CD14-positive monocyte (primary cell): ENCODE measurements at regions not wholly inside any gene's neighbourhood (a gene's known extent, or its start where the extent isn't known, plus 50 kb on each side); places are given as distances from the start of the nearest gene placed in this dataset.

Experiments used
- DNase-seq, 3 donors: peaks; one replicate each; pipeline ENCODE4 v3.0.0-alpha.2; 2011 to 2022
- H2AFZ ChIP-seq: 2 replicates; pipeline ENCODE4 v1.6.0; 2012; ENCODE audit warnings: mild to moderate bottlenecking, low read depth, low read length, inconsistent platforms; ENCODE audit not compliant: insufficient read depth, poor library complexity, severe bottlenecking
- H3K27ac ChIP-seq, 2 donors: 1 replicate in 1 of 2; 2 replicates in 1 of 2; pipeline ENCODE4 v1.5.1; 2012 to 2013; ENCODE audit warnings: low read length in 2 of 2, control low read depth in 1 of 2, inconsistent platforms in 1 of 2, low read depth in 1 of 2, mild to moderate bottlenecking in 1 of 2
- H3K27me3 ChIP-seq, 2 donors: one replicate each; pipeline versions ENCODE4 v1.6.0 to v1.6.1; 2011 to 2013; ENCODE audit warnings: low read length in 2 of 2; ENCODE audit not compliant: control insufficient read depth in 2 of 2, insufficient read depth in 2 of 2
- H3K36me3 ChIP-seq, 2 donors: replicated peaks in 1 of 2; 1 replicate in 1 of 2; 2 replicates in 1 of 2; pipeline versions ENCODE4 v1.5.1 to v1.6.1; 2012 to 2013; ENCODE audit warnings: low read length in 2 of 2, control low read depth in 1 of 2, inconsistent platforms in 1 of 2, mild to moderate bottlenecking in 1 of 2; ENCODE audit not compliant: insufficient read depth in 2 of 2, control insufficient read depth in 1 of 2
- H3K4me1 ChIP-seq, 2 donors: 1 replicate in 1 of 2; 2 replicates in 1 of 2; pipeline versions ENCODE4 v1.5.1 to v1.6.1; 2012 to 2013; ENCODE audit warnings: low read length in 2 of 2, control low read depth in 1 of 2, inconsistent platforms in 1 of 2, mild to moderate bottlenecking in 1 of 2, moderate library complexity in 1 of 2; ENCODE audit not compliant: insufficient read depth in 2 of 2, control insufficient read depth in 1 of 2
- H3K4me2 ChIP-seq: replicated peaks from 2 replicates; pipeline ENCODE3; 2012; ENCODE audit warnings: low read length, moderate library complexity, mild to moderate bottlenecking; ENCODE audit not compliant: poor library complexity, severe bottlenecking; ENCODE audit errors: extremely low read depth
- H3K4me3 ChIP-seq, 3 experiments: fragments of 200-600 bp in 1 of 3; sonication (generic) in 1 of 3; replicated peaks in 1 of 3; 1 replicate in 2 of 3; 2 replicates in 1 of 3; pipeline ENCODE4 v1.5.1; 2011 to 2013; ENCODE audit warnings: low read length in 3 of 3, mild to moderate bottlenecking in 3 of 3, control low read depth in 2 of 3, low read depth in 2 of 3, inconsistent platforms in 1 of 3, moderate library complexity in 1 of 3
- H3K79me2 ChIP-seq: 2 replicates; pipeline ENCODE4 v1.6.0; 2012; ENCODE audit warnings: mild to moderate bottlenecking, control low read depth, inconsistent platforms, low read length, moderate library complexity; ENCODE audit not compliant: insufficient read depth
- H3K9ac ChIP-seq: 2 replicates; pipeline ENCODE4 v1.6.0; 2017; ENCODE audit warnings: low read length, mild to moderate bottlenecking; ENCODE audit not compliant: insufficient read depth, poor library complexity, severe bottlenecking
- H3K9me3 ChIP-seq, 2 donors: replicated peaks in 1 of 2; 1 replicate in 1 of 2; 2 replicates in 1 of 2; pipeline versions ENCODE4 v1.5.1 to v1.6.1; 2012 to 2013; ENCODE audit warnings: low read length in 2 of 2, control low read depth in 1 of 2; ENCODE audit not compliant: control insufficient read depth in 1 of 2, insufficient read depth in 1 of 2
- H4K20me1 ChIP-seq: 2 replicates; pipeline ENCODE4 v1.6.0; 2012; ENCODE audit warnings: mild to moderate bottlenecking, low read length, control low read depth, moderate library complexity; ENCODE audit not compliant: insufficient read depth
- H3K27ac Mint-ChIP-seq, 7 donors: one replicate each; pipeline ENCODE4 v1.8.0; 2020; ENCODE audit warnings: mild to moderate bottlenecking in 7 of 7, mixed read lengths in 7 of 7, moderate library complexity in 6 of 7, inconsistent platforms in 2 of 7
- H3K27me3 Mint-ChIP-seq, 3 donors: one replicate each; pipeline ENCODE4 v1.8.0; 2021 to 2022; ENCODE audit warnings: low read depth in 3 of 3, mild to moderate bottlenecking in 3 of 3, mixed read lengths in 3 of 3, moderate library complexity in 3 of 3, inconsistent platforms in 1 of 3
- H3K36me3 Mint-ChIP-seq, 2 donors: one replicate each; pipeline ENCODE4 v1.8.0; 2020; ENCODE audit warnings: mixed read lengths in 2 of 2, inconsistent platforms in 1 of 2, mild to moderate bottlenecking in 1 of 2
- H3K4me1 Mint-ChIP-seq: one replicate; pipeline ENCODE4 v1.8.0; 2020; ENCODE audit warnings: mild to moderate bottlenecking, mixed read lengths
- H3K4me3 Mint-ChIP-seq, 2 donors: one replicate each; pipeline ENCODE4 v1.8.0; 2020; ENCODE audit warnings: mild to moderate bottlenecking in 2 of 2, mixed read lengths in 2 of 2, moderate library complexity in 1 of 2
- H3K9me3 Mint-ChIP-seq, 7 donors: one replicate each; pipeline ENCODE4 v1.8.0; 2020 to 2022; ENCODE audit warnings: mixed read lengths in 7 of 7, mild to moderate bottlenecking in 6 of 7, moderate library complexity in 6 of 7, inconsistent platforms in 2 of 7
- CTCF ChIP-seq: fragments of 200-600 bp; IDR thresholded peaks from one replicate; pipeline ENCODE4 v1.8.0; 2022; ENCODE audit warnings: antibody characterized with exemption, mild to moderate bottlenecking
- WGBS: methylation state at CpG from one replicate; pipeline ENCODE4 v1.1.5; 2013; ENCODE audit warnings: missing lambda C conversion rate; ENCODE audit not compliant: insufficient coverage; 5-methylcytosine and 5-hydroxymethylcytosine counted together
- intact Hi-C, 2 donors: fragments of 100-400 bp; cut with micrococcal nuclease; formaldehyde crosslinking; loops; one replicate each; pipeline versions ENCODE4 v1.15.0 to v1.15.1; 2023

GRCh38 chr5:91957666-91958065 is 574.5 kb upstream of the ARRDC3 start:
- Histone ChIP-seq H3K4me2 (no peak overlapping the region), H3K9me3 (no peaks in the 10 kb centered on the region), H3K4me1 (no peaks in the 10 kb centered on the region), H2AFZ (no peak overlapping the region), H3K36me3 (no peaks in the 10 kb centered on the region), H3K4me3 (no peak overlapping the region), H3K79me2 (no peaks in the 10 kb centered on the region), H3K27ac (no peak overlapping the region), H3K9ac (no peak overlapping the region), H3K27me3 (no peaks in the 10 kb centered on the region), H4K20me1 (no peaks in the 10 kb centered on the region)
- Mint-ChIP-seq H3K36me3 (no peaks in the 10 kb centered on the region), H3K4me1 (no peaks in the 10 kb centered on the region), H3K27me3 (no peaks in the 10 kb centered on the region), H3K9me3 (peaks cover 0 to 4% (median 0%) of the 10 kb centered on the region in 7 donors), H3K4me3 (no peak overlapping the region), H3K27ac (no peak overlapping the region)
- no CpG with 5 or more reads among the region's 1 CpG for WGBS
- no peak for TF ChIP-seq CTCF
- DNase-seq: no peak
- intact Hi-C loops: no loop called here

- Histone ChIP-seq H3K27me3 (no peaks in the 10 kb centered on the region), H3K4me2 (no peak overlapping the region), H3K4me1 (no peaks in the 10 kb centered on the region), H3K9me3 (no peaks in the 10 kb centered on the region), H4K20me1 (no peaks in the 10 kb centered on the region), H3K36me3 (no peaks in the 10 kb centered on the region), H3K4me3 (no peak overlapping the region), H3K9ac (no peak overlapping the region), H2AFZ (no peak overlapping the region), H3K27ac (no peak overlapping the region), H3K79me2 (no peaks in the 10 kb centered on the region)
- no peak for DNase-seq
- H3K36me3 Mint-ChIP-seq: no peaks in the 10 kb centered on the region
- intact Hi-C loops: no loop called here
- WGBS: 88% methylated on average over 1 of the region's 1 CpG
- no peak for TF ChIP-seq CTCF
- H3K4me1 Mint-ChIP-seq: no peaks in the 10 kb centered on the region
- no peaks in the 10 kb centered on the region for H3K9me3 Mint-ChIP-seq
- no peaks in the 10 kb centered on the region for H3K27me3 Mint-ChIP-seq
- H3K27ac Mint-ChIP-seq: no peak overlapping the region
- no peak overlapping the region for H3K4me3 Mint-ChIP-seq
Observed at GRCh38 chr5:91956738-91957137, 573.6 kb upstream of the ARRDC3 start.
